PC-3 (cell line): ENCODE measurements at regions not wholly inside any gene's neighbourhood (a gene's known extent, or its start where the extent isn't known, plus 50 kb on each side); places are given as distances from the start of the nearest gene placed in this dataset.

ENCODE experiments used
- CTCF ChIP-seq: fragments of 300-600 bp; sonication (generic); conservative IDR thresholded peaks from 2 replicates; pipeline ENCODE4 v1.5.1; 2017; ENCODE audit warnings: antibody characterized with exemption, low read depth, mild to moderate bottlenecking, low read length
- EZH2 ChIP-seq: fragments of 300-600 bp; sonication (generic); IDR thresholded peaks from one replicate; pipeline ENCODE4 v1.6.1; 2017; ENCODE audit warnings: antibody characterized with exemption, mild to moderate bottlenecking, low read length; ENCODE audit not compliant: unreplicated experiment
- EZH2phosphoT487 ChIP-seq: fragments of 300-600 bp; sonication (generic); IDR thresholded peaks from 2 replicates; pipeline ENCODE4 v1.6.1; 2018; ENCODE audit warnings: mild to moderate bottlenecking, antibody characterized with exemption, low read length, borderline replicate concordance

DNA sequence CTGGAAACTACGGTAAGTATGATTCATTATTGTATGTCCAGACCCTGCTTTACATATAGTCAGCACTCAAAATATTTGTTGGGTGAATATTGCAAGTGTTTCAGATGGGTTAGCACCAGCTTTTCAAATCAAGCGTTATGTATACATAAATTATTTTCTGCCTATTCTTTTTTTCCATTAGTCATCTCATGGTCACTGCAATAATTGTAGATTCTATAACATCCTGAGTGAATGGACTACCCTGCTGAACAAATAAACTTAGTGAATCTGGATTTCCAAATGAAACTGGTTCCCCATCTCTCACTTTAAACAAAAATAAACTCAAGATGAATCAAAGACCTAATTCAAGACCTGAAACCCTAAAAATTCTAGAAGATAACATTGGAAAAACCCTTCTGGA lies 152.3 kb downstream of the DIO2 start:
- TF ChIP-seq EZH2 (no peak), CTCF (no peak), EZH2phosphoT487 (no peak)
